HG03135 (cell line): ENCODE measurements at regions not wholly inside any gene's neighbourhood (a gene's known extent, or its start where the extent isn't known, plus 50 kb on each side); places are given as distances from the start of the nearest gene placed in this dataset.
"Not testable (repeated sequence)": the region's sequence is repeated elsewhere in the genome, so short reads cannot be mapped to it uniquely, and the experiment has no call there.

Experiments
- ATAC-seq: cut with Tn5 transposase; IDR thresholded peaks from one replicate; pipeline ENCODE4 v1.9.1; 2021; ENCODE audit warnings: mild to moderate bottlenecking, moderate library complexity; ENCODE audit not compliant: unreplicated experiment

DNA sequence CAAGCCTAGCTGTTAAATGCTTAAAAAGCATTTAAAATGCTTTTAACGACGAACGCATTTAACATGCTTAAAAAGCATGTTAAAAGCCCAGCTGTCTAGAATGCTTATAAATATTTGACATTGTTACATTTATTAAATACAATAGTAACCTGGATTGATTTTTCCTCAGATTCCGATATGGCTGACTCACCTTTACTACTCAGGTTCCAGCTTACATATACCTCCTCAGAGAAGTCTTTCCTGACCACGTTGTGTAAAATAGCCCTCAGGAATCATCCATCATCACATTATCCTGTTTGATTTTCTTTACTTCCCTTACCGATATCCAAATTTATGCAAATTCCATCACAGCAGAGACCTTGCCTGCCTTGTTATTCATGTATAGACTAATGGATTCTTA, 51.4 kb downstream of the SLC41A2 start:
- no peak for ATAC-seq

DNA sequence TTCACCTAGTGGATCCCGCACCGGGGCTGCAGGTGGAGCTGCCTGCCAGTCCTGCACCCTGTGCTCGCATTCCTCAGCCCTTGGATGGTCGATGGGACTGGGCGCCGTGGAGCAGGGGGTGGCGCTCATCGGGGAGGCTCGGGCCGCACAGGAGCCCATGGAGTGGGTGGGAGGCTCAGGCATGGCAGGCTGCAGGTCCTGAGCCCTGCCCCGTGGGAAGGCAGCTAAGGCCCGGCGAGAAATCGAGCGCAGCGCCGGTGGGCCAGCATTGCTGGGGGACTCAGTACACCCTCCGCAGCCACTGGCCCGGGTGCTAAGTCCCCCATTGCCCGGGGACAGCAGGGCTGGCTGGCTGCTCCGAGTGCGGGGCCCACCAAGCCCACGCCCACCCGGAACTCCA, 52.6 kb downstream of the SLC41A2 start:
- ATAC-seq = not testable (repeated sequence)

DNA sequence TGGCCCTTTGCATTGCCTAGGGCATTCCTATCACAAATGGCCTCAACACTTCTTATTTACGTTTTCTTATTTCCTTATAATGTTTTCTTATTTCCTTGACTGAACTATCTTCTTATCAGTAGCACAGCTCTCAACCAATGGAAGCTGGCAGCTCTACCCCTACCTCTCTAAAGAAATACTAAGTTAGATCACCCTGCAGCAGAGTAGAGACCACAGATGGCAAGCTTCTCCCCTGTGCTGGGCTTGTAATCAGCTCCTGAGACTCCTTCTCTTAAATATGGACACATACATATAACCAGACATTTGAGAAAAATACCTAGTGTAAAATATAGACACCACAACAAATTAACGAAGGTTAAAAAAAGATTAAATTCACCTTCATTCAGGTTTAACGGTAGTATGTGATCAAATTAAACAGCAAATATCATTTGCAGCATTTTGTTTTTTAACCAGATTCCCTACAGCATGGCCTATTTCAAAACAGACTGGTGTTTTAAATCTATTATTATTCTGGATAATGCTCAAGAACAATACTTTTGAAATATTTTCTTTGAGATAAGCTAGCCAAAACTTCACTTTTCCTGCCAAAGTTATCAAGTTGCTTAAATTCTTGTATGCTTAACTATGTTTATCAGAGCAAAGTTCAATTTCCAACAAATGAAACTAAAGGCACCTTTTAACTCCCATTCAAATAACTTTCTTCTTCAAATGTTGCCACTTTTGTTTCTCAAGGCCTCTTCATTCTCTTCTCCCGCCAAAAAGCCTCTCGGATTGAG, 54.3 kb downstream of the SLC41A2 start:
- ATAC-seq = no peak

DNA sequence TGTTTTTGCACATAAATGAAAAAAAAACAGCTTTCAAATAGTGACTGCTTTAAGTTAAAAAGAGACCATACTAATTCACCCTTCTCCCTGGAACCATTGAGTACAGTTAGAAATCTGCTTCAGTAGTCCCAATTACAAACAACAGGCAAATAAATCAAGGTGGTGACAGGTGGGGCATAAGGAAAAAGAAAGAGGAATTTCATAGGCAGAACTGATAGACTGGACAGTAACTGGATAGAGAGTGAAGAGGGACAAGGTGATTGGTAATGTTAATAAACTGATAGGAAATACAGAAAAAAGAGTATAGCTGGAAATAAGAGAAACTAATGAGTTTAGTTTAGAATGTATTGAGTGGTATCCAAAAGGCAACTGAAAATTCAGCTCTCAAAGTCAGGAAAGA, 56.0 kb downstream of the SLC41A2 start:
- ATAC-seq = no peak

DNA sequence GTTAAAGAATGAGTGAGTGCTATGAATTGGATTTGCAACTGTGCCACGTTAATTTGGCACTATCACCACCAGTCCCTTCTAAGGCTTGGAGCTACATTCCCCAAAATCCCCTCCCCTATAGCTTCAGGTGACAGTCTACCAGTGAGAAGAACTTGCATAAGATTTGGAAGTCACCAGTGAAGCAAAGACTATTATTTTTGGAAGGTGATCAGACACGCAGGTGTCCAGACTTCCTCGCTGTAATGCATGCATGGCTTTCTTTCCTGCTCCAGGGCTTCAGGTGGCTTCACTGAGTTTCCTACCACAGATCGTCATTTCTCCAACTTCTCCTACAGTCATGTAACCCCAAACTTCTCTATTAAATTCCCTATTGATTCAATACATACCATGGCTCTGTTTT, 61.4 kb downstream of the SLC41A2 start:
- no peak for ATAC-seq

DNA sequence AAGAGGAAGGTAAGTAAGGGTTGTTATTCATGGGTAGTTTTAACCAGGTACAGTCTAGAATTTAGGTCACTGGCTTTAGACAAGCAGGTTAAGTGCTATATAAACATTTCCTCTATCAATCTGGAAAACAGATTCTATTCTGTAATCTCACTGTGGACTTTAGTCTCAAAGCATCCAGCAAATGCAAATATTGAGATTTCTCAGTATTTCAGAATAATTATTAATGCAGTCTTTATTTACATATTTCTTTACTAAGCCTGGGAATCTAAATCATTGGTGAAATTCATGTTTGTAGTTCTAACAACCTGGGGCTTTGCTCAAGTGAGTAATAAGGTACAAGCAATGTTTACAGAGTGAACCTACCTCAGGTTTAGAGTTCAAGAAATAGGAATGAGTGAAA, 61.9 kb downstream of the SLC41A2 start:
- no peak for ATAC-seq

DNA sequence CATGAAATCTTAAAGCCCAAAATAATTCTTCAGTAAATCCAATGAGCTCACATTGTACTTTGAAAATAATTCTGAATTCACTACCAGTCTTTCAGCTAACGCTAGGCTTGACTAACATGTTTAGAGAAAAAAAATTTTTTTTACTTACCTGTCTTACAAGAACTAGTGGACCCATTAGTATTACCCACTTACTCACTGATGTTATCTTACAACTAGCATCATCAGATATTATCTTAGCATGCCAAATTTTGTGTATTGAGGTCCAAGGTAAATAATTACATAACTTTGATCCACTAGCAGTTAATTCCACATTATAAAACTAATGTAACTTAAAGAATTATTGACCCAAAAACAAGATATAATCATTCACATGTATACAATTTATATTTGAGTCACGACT, 62.7 kb downstream of the SLC41A2 start:
- ATAC-seq = no peak

DNA sequence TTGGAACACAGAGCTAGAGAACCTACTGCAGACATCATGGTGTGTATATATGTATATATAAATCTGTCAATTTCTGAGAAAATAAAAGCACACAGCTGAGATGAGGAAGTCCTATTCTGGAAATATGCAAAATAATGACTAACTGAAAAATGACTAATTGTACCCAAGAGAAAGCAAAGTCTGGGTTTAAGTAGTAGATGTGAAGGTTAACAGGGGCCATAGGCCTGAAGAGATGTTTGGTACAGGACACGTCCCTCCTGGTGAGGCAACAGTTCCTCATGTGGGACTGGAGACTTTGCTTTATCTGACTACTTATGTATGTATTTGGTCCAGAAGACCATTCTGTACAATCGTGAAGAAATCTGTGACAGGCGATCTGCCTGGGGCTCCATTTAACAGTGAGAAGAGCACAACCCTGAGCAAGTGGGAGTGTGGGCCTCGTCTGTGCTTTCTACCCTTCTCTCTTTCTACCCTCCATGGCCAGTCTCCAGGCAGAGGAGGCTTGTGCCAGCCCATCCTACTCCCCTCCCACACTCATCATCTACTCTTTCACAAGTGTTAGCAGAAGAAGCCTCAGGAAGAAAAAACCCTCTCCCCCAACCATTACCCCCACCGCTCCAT, 67.5 kb downstream of the SLC41A2 start:
- ATAC-seq = no peak

DNA sequence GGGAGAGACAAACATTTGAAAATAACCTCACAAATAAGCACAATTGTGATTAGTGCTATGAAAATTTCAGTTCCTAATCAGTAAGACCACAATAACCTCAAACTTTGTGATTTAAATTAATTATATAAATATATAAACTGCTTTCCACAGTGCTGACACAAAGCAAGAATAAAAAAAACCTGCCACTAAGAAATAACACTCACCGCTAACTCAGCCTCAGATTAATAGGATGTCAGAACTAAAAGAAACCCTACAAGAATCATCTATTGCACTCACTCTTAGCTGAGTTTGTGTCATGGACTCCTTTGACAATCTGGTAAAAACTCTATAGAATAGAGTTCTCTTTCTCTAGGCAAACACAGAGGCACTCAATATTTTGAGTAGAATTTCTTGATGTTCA, 68.4 kb downstream of the SLC41A2 start:
- ATAC-seq = no peak

DNA sequence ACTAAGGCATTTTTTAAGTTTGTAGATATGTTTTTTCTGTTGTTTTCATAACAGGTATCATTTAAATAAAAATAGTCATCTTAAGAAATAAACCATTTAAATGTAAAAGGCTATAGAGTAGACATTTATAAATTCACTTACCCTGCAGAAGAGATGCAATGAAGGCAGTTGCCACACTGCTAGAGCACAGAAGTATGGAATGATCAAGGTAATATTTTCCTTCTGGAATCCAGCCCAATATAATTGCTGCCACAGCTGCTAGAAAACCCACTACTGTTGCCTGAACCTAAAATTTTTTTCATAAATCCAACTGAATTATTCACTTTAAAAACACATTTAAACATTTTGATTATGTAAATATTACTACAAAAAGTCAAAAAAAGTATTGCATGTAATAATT, 69.2 kb downstream of the SLC41A2 start:
- ATAC-seq = no peak

DNA sequence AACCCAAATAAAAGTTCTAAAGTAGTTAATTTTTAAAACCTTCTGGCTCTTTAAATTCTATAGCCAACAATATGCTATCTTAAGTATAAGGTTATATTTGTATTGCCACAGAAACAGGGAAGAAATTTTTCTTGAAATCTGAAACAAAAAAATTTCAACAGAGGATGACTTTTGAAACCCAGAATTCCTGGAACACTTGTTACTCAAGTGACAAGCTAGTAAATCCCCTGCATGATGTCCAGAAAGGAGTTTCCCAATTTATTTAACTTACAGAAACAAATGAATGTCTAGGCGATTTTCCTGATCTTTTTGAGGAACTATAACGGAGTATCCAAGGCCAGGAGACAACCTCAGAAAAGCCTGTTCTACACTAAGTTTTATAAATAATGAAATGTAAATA, 69.6 kb downstream of the SLC41A2 start:
- ATAC-seq = no peak

DNA sequence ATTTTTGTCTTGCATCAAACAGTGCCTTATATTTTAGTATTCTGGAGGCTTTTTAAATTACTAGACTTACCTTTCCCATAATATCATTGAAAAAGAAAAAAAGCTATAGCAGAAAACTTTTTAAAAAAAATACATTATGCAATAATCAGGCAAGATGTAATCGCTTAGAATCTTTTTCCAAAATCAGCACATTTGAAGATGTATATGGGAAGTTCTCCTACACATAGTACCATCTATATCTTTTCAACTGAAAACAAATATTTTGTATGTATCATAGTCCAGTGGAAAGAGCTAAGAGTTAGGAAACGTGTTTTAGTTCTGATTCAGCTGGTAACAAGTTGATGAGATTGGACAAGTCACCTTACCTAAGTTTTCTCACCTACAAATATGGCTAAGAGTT, 70.6 kb downstream of the SLC41A2 start:
- ATAC-seq = no peak

DNA sequence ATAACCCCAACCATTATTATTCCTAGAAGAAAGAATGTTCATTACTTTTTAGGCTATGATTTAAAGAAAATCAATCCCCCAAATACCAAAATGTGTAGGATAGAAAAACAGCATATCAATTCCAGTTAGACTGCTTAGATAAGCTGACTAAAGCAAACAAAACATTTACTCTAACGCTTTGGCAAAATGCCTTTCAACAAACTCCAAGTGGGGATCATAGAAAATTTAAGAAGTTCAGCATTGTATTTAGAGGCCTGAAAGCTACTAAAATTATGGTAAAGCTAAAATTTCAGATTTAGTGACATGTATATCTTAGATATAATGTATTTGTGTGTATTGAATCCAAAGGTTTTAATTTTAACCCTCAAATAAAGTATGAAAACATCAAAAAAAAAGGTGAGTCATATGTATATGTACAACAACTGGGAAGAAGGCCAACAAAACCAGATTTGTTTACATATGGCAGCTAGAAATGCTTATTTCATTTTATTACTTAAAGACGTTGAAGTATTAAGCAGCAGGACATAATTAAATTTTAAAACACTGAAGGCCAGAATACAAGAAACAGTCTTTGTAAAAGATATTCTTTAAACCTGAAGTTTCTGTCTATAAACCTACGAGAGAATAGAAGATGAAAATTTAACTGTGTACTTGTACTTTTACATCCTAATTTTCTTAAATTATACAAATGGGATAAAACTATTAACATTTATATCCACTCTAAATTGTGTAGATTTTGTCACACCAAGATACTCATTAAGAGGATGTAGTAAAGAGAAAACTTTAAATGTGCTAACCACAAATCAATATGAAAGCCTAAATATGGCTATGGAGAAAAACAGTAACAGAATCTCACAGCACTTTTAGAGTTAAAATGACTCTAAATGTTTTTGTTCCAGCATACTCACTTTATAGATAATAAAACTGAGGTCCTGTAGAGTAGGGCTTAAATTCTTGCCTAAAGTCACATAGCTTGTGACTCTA, 71.4 kb downstream of the SLC41A2 start:
- ATAC-seq = no peak

DNA sequence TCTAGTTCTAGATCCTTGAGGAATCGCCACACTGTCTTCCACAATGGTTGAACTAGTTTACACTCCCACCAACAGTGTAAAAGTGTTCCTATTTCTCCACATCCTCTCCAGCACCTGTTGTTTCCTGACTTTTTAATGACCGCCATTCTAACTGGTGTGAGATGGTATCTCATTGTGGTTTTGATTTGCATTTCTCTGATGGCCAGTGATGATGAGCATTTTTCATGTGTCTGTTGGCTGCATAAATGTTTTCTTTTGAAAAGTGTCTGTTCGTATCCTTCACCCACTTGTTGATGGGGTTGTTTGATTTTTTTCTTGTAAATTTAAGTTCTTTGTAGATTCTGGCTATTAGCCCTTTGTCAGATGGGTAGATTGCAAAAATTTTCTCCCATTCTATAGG, 79.2 kb downstream of the SLC41A2 start:
- ATAC-seq = not testable (repeated sequence)

DNA sequence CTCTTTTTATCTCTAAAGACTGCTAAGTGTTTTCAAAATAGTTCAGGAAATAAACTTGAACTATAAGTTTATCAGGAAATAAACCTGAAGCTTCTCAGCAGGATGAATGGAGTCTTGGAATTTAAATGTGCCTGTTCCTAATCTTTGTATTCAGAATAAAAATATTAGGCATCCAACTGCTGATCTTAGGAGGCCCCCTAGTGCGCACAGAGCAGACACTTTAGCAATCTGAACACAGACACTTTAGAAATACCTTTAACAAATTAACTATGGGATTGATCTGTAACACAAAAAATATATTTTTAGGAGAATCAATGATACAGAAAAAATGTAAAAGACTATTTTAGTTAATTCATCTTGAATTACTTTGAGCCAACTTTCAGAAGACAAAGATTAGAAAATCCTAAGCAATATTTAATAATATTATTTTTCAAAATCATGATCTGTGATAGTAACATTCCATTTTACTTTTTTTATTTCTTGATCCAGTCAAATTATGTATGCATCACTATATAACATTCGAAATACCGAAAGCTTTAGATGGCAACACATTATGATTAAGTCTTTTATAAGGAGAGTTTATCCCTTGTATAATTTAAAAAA, 80.9 kb downstream of the SLC41A2 start:
- no peak for ATAC-seq

DNA sequence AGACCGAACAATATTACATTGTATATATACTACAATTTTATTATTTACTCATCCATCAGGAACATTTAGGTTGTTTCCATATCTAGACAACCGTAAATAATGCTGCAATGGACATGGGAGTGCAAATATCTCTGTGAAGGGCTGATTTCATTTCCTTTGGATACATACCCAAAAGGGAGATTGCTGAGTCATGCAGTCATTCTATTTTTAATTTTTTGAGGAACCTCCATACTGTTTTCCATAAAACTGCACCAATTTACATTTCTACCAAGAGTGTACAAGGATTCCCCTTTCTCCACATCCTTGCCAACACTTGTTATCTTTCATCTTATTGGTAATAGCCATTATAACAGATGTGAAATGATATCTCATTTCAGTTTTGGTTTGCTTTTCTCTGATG, 84.7 kb downstream of the SLC41A2 start:
- ATAC-seq = no peak

DNA sequence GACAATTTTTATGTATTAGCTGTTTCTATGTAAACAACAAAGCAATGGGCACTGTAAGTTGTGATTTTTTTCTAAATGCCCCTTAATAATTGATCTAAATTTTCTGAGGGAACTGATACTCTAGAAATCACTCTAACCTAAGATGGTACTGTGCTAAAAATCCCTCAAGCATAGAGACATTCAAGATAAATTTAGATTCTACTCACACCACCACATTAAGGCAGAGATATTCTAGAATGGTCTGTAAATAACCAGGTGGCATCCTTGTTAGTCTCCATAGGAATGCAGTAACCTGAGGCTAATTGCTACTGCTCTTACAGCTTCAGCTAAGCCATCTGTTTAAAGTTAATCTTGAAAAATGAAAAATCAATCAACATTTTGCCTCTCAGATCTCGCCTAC, 87.3 kb downstream of the SLC41A2 start:
- no peak for ATAC-seq

DNA sequence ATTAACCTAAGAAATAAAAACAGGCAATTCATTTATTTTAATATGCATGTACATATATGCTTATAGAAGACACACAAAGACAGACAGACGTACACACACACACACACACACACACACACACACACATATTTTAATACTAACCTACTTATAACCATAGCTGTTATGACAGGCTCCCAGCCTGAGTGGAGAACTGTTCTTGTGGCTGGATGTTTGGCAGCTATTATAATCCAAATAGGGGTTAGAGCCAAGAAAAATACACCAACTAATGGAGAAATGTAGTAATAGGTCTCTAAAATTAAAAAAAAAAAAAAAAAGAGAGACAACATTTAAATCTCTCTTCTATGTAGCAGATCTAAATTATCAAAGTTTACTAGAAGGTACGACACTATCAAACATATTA, 91.8 kb downstream of the SLC41A2 start:
- no peak for ATAC-seq

DNA sequence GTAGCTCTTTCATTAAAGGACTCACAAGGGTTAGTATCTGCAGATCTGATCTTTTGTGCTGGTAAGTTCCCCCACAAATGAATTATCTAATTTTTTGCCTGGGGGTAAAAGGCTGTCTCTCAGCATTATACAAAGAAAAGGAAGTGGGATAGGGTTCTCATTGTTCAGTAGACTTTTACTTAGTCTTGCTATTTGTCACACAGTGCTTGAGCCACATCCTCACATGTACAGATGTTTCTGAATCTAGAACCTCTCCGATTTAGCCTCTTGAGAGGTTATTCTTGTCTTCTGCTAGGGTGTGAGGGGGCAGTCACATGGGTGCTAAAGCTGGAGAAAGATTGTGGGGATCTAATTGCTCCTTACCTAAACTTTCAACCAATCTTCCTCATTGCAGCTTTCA, 93.0 kb downstream of the SLC41A2 start:
- peak; percentile 71 for ATAC-seq

DNA sequence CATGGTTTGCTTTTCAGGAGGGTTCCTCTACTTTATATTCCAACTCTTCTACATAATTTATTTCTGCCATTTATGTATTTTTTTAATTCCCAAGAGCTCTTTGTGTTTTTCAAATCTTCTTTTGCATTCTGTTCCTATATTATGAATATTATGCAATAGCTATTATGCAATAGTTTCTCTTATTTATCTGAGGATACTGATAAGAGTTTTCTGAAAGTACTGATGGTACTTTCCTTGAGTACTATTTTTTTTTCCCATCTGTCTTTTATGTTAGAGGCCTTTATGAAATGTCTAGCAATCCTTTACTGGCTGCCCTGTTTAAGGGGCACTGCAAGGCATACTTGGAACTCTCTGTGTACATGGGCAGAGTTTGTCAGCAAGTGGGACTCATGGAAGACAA, 93.4 kb downstream of the SLC41A2 start:
- no peak for ATAC-seq

DNA sequence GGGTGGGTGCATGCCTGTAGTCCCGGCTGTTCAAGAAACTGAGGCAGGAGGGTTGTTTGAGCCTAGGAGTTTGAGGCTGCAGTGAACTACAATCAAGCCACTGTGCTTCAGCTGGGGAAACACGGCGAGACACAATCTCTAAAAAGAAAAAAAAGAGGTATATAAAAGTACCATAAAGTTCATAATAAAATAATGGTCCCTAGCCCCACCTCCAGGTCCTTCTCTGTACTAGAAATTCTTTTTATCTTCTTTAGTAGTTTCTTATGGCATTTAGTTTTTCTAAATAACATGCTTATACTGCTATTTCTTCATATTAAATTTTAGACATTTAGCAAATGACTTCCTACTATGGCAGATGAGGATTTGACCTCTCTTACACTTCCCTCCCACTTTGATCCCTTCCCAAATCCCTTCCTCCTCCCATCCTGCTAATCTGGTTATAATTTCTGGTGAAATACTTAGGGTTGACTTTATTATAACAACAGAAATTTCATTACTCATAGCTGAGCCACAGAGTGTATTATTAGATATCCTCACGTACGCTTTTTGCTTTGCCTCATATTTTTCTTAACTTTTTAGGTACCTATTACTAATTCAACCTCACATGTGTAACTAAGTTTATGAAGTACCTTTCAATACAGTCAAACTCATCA, 94.7 kb downstream of the SLC41A2 start:
- no peak for ATAC-seq
